ENCODE measurements at regions not wholly inside any gene's neighbourhood (a gene's known extent, or its start where the extent isn't known, plus 50 kb on each side); places are given as distances from the start of the nearest gene placed in this dataset.

DNA sequence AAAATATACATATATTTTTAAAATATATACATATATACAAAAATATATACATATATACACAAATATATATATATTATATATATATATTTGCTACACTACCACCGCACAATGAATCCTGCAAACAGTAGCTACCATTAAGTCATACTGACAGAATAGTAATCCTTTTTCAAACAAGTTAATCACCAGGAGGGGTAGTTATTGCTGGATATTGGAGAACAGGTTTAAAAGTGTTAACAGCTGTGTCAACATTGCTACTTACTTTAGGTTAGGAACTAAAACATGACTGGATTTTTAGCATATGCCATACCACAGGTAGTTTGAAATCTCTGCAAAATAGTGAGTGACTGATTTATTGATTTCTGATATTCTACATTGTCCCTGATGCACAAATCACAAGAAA, 529.1 kb upstream of the CDH7 start:
- TF ChIP-seq, protein P1, sequence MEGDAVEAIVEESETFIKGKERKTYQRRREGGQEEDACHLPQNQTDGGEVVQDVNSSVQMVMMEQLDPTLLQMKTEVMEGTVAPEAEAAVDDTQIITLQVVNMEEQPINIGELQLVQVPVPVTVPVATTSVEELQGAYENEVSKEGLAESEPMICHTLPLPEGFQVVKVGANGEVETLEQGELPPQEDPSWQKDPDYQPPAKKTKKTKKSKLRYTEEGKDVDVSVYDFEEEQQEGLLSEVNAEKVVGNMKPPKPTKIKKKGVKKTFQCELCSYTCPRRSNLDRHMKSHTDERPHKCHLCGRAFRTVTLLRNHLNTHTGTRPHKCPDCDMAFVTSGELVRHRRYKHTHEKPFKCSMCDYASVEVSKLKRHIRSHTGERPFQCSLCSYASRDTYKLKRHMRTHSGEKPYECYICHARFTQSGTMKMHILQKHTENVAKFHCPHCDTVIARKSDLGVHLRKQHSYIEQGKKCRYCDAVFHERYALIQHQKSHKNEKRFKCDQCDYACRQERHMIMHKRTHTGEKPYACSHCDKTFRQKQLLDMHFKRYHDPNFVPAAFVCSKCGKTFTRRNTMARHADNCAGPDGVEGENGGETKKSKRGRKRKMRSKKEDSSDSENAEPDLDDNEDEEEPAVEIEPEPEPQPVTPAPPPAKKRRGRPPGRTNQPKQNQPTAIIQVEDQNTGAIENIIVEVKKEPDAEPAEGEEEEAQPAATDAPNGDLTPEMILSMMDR (IDR thresholded peaks at IDR 0.05; ENCODE audit: insufficient read depth, low read length, poor library complexity, severe bottlenecking) = no peak
- TF ChIP-seq EZH2phosphoT487 (conservative IDR thresholded peaks at IDR 0.05; ENCODE audit: low read length) = no peak

All from SU-DHL-6 (cell line).